Lung (tissue), 11 donors: ENCODE measurements at regions not wholly inside any gene's neighbourhood (a gene's known extent, or its start where the extent isn't known, plus 50 kb on each side); places are given as distances from the start of the nearest gene placed in this dataset.
A peak's percentile ranks its signal among the peaks of the same experiment; 100 is the strongest.

Experiments
- ATAC-seq: fragments of 200-7000 bp; cut with Tn5 transposase; one replicate; pipeline ENCODE4 v1.9.1; 2020; ENCODE audit warnings: moderate number of reproducible peaks; ENCODE audit not compliant: insufficient read depth, low FRiP score
- DNase-seq, 3 donors: peaks; one replicate each; pipeline ENCODE4 v3.0.0-alpha.2; 2013 to 2017
- H3K27ac ChIP-seq, 2 donors: one replicate each; pipeline ENCODE4 v1.5.1; 2013; ENCODE audit warnings: mild to moderate bottlenecking in 2 of 2, moderate library complexity in 2 of 2, control low read depth in 1 of 2, inconsistent platforms in 1 of 2, low read depth in 1 of 2, low read length in 1 of 2
- H3K27me3 ChIP-seq, 3 donors: one replicate each; pipeline ENCODE4 v1.5.1; 2013; ENCODE audit warnings: low read length in 2 of 3; ENCODE audit not compliant: control insufficient read depth in 3 of 3, insufficient read depth in 3 of 3
- H3K36me3 ChIP-seq, 4 donors: one replicate each; pipeline ENCODE4 v1.5.1; 2013; ENCODE audit warnings: low read length in 4 of 4, mild to moderate bottlenecking in 1 of 4, moderate library complexity in 1 of 4; ENCODE audit not compliant: control insufficient read depth in 4 of 4, insufficient read depth in 4 of 4
- H3K4me1 ChIP-seq, 5 donors: one replicate each; pipeline ENCODE4 v1.5.1; 2013; ENCODE audit warnings: low read length in 5 of 5, mild to moderate bottlenecking in 2 of 5, moderate library complexity in 1 of 5; ENCODE audit not compliant: control insufficient read depth in 5 of 5, insufficient read depth in 5 of 5
- H3K4me3 ChIP-seq: one replicate; pipeline ENCODE4 v1.5.1; 2013; ENCODE audit warnings: mild to moderate bottlenecking, control low read depth, moderate library complexity
- H3K9ac ChIP-seq, 2 donors: one replicate each; pipeline ENCODE4 v1.5.1; 2013; ENCODE audit warnings: low read length in 2 of 2, control low read depth in 1 of 2; ENCODE audit not compliant: insufficient read depth in 1 of 2
- H3K9me3 ChIP-seq, 4 donors: one replicate each; pipeline ENCODE4 v1.5.1; 2013; ENCODE audit warnings: low read length in 3 of 4, mild to moderate bottlenecking in 1 of 4, moderate library complexity in 1 of 4; ENCODE audit not compliant: control insufficient read depth in 4 of 4, insufficient read depth in 3 of 4
- CTCF ChIP-seq: IDR thresholded peaks from 2 replicates; pipeline ENCODE4 v1.5.1; 2012; ENCODE audit warnings: mild to moderate bottlenecking; ENCODE audit errors: control extremely low read depth, extremely low read depth
- WGBS, 2 donors: extraction: QIAGEN DNeasy Blood & Tissue Kit; methylation state at CpG; one replicate each; pipeline ENCODE4 v1.1.7; 2013; 5-methylcytosine and 5-hydroxymethylcytosine counted together
- donor health status: control.
- donor health status: control.
- donor health status: Bipolar disorder and iron deficiency.
- donor health status: healthy.
- donor health status: DM: yes; HTN: yes; CAD: no.

GRCh38 chr18:22566703-22567420 lies 149.1 kb upstream of the CTAGE1 start:
- H3K9me3 ChIP-seq, result no peaks in the 10 kb centered on the region
- TF ChIP-seq CTCF, result no peak
- H3K36me3 ChIP-seq, result no peaks in the 10 kb centered on the region
- H3K9ac ChIP-seq, result no peak overlapping the region
- no peak overlapping the region for H3K4me3 ChIP-seq
- H3K4me1 ChIP-seq, result peaks cover 0 to 17% (median 0%) of the 10 kb centered on the region in 5 donors
- ATAC-seq, result no peak
- DNase-seq, result no peak
- no peaks in the 10 kb centered on the region for H3K27me3 ChIP-seq
- H3K27ac ChIP-seq, result no peak overlapping the region
- WGBS, 2 donors, result 77 to 84% methylated on average over 3 of the region's 3 CpGs

GRCh38 chr18:22567794-22568193 lies 150.1 kb upstream of the CTAGE1 start:
- Histone ChIP-seq H3K9ac (no peak overlapping the region), H3K4me3 (no peak overlapping the region), H3K27me3 (no peaks in the 10 kb centered on the region), H3K27ac (no peak overlapping the region), H3K36me3 (no peaks in the 10 kb centered on the region), H3K9me3 (no peaks in the 10 kb centered on the region), H3K4me1 (peaks cover 0 to 16% (median 0%) of the 10 kb centered on the region in 5 donors)
- DNase-seq (no peak), ATAC-seq (no peak)
- TF ChIP-seq CTCF, result no peak

GRCh38 chr18:22570492-22570891 lies 152.8 kb upstream of the CTAGE1 start:
- Histone ChIP-seq H3K4me1 (peaks cover 0 to 7% (median 0%) of the 10 kb centered on the region in 5 donors), H3K4me3 (no peak overlapping the region), H3K9ac (no peak overlapping the region), H3K9me3 (no peaks in the 10 kb centered on the region), H3K27ac (no peak overlapping the region), H3K27me3 (no peaks in the 10 kb centered on the region), H3K36me3 (no peaks in the 10 kb centered on the region)
- no peak for DNase-seq
- 89% methylated on average over 4 of the region's 4 CpGs for WGBS, 2 donors
- no peak for TF ChIP-seq CTCF
- no peak for ATAC-seq

- ATAC-seq (no peak), DNase-seq (peak; percentile 33 to 80 (median 71))
- TF ChIP-seq CTCF, result no peak
- Histone ChIP-seq H3K27me3 (no peaks in the 10 kb centered on the region), H3K4me1 (peaks cover 0 to 7% (median 0%) of the 10 kb centered on the region in 5 donors), H3K4me3 (no peak overlapping the region), H3K27ac (no peak overlapping the region), H3K9ac (no peak overlapping the region), H3K36me3 (no peaks in the 10 kb centered on the region), H3K9me3 (no peaks in the 10 kb centered on the region)
- WGBS, 2 donors, result 64 to 86% methylated on average over 1 of the region's 1 CpG
Measured at GRCh38 chr18:22572341-22572740, 154.6 kb upstream of the CTAGE1 start.
